Inferior parietal cortex (tissue), 1 donor: ENCODE measurements at regions not wholly inside any gene's neighbourhood (a gene's known extent, or its start where the extent isn't known, plus 50 kb on each side); places are given as distances from the start of the nearest gene placed in this dataset.
"Not testable (repeated sequence)": the region's sequence is repeated elsewhere in the genome, so short reads cannot be mapped to it uniquely, and the experiment has no call there.

Experiments used
- DNase-seq: peaks from one replicate; pipeline ENCODE4 v3.0.0-alpha.2; 2016; ENCODE audit errors: extremely low spot score

GRCh38 chr2:109669731-109670130 lies 55.6 kb downstream of the SOWAHC start:
- DNase-seq, result no peak

DNA sequence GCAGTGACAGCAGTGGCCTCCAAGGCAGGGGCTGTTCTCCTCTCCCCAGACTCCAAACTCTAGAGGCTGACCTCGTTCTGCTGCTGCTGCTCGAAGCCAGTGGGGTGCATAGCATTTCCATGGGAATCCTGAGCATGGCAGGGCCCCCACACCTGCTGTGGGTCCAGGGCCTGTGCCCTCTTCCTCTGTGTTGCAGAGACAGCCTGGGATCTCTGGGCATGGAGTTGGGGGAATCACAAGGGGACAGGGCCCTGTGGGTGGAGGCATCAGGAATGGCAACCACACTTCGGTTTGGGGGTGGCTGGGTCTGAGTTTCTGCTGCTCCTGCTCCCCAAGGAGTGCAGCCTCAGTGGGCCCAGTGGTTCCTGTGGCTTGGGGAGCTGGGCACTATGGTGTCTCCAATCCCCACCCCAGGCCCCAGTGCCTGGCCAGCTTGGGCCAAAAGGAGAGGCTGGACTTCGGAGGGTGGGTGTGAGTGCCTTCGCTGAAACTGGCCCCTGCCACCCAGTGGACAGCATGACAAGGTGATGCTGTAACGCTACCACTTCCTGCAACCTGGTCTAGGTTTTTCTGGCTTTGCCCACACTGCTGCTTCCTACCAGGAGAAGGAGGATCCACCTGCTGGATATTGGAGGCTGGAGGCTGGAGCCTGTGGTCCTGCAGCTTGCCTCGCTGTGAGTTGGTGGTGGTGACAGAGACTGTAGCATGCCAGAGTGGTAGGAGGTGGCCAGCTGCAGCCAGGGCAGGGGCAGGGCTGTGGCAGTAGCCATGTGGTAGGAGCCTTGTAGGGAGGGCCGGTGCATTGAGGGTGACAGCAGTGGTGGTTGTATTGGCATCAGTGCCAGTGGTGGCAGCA lies 56.6 kb downstream of the SOWAHC start:
- DNase-seq, result no peak

DNA sequence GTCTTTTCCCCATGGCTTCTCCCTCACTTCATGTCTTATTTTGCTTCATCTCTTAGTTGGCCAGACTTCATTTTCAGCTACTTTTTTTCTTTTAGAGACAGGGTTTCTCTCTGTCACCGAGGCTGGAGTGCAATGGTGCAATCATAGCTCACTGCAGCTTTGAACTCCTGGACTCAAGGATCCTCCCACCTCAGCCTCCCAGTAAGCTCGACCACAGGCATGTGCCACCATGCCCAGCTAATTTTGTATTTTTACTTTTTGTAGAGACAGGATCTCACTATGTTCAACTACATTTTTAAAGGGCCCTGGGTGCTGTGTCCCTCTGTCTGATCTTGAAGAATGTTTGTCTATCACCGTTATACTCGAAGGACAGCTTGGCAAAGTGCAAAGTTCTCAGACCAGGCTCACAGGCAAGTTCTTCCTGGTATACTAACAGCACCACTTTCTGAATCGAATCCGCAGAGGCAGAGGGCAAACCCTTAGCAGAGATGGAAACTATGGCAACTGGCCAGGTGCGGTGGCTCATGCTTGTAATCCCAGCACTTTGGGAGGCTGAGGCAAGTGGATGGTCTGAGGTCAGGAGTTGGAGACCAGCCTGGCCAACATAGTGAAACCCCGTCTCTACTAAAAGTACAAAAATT lies 60.9 kb downstream of the SOWAHC start:
- DNase-seq, result no peak

DNA sequence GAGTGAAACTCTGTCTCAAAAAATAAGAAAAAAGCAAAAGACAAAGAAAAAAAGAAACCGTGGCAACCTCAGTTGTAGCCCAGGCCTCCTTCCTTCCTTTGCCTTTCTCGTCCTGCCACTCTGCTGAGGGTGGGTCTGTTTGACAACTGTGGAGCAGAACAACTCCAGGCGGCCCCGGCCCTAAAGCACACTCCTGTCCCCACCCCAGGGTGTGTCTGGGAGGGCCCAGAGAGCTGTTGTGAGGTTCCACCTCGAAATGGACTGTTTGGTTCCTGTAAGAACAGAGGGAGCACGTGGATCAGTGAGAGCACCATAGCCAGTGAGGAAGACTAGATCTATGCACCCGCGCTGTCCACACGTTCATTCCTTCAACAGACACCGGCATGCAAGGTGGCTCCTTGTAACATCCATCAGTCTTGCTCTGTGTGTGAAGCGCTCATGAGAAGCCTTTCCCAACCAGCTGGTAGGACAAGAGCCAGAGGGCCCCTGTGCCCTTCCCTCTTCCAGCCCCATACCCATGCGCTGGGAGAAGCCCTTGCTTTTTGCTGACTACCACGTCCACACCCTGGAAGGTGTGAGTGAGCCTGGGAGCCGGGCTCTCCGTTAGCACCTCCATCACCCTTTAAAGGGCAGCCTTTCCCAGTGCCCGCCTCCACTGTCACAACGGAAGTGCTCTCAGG lies 61.6 kb downstream of the SOWAHC start:
- DNase-seq, result no peak

DNA sequence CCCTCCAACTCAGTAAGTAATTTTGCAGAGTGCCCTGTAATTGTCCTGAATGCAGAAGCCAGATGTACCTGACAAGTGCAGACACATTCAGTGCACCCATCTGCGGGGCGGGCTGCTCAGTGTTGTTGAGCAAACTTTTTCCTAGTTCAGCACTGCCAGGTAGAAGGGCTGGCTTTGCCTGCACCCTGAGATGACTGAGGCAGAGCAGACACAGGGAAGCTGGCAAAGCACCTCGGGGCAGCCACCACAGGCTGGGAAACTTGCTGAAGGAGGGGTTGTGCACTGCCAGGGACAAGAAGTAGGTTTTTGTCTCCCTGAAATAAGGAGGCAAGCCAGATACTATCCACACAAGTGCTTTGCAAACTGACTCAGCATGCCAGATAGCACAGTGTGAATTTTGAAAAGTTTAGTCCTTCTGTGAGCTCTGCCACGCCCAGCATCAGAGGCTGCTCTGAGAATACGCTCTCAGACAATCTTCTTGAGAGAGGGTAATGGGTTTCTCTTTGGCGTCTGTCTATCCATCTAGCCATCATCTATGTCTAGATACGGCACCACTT lies 62.3 kb downstream of the SOWAHC start:
- DNase-seq, result no peak

GRCh38 chr2:109677121-109677731 lies 63.1 kb downstream of the SOWAHC start:
- not testable (repeated sequence) for DNase-seq

DNA sequence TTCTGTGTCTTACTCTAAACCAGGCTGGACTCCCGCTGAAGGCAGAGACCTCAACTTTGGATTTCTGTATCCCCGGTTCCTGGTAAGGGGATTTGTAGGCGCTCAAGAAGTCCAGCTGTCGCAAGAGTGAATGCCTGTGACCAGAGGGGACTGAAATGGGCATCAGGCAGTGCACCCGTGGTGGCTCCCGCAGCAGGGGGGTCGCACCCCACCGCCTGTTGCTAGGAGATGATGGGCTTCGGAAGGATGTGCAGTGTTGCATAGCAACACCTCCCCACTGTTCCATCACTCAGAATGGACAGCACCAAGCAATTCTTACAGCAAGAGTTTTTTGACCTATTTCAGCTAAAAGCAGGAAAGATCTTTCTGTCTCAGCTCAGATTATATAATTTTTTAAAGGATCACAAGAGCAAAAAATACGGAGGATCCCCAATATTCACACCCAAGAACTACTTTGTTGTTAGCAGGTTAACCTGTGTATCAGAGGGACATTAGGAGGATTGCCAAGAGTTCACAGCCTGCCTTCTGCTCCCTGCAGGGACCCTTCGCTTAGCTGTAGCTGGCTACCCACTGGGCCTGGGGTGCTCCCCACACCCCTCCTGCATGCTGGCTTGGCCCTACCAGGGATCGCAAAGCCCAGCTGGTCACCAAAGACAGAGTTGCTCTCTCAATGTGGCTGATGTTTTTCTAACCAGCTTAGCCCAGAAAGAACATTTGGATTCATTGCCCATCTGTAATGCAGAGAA lies 63.8 kb downstream of the SOWAHC start:
- DNase-seq, result no peak

DNA sequence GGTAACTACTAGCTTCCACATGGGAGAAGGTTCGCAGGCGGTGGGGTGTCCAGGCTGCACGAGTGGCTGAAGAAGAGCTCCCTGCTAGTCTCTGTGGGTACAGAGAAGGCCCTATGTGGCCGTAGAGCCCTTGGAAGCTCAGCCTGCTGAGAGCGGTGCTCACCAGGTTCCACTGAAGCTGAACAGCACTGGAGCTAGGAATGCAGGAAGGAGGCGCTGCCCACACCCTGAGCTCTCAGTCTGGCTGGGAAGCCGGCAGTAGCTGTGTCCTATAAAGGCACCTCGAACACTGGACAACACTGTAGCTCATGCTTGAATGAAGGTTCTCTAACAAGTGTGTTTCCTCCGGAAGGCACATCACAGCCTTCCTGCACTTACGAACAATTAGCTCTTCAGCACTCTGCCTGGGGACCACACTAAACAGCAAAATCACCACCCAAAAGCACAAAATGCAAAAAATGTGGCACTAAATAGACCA lies 64.6 kb downstream of the SOWAHC start:
- not testable (repeated sequence) for DNase-seq

- no peak for DNase-seq
These were observed 65.1 kb downstream of the SOWAHC start for GRCh38 chr2:109679225-109679624.

GRCh38 chr2:109679626-109680025 lies 65.5 kb downstream of the SOWAHC start:
- DNase-seq, result no peak

- DNase-seq, result no peak
These were observed 66.5 kb downstream of the SOWAHC start for GRCh38 chr2:109680523-109681297.

DNA sequence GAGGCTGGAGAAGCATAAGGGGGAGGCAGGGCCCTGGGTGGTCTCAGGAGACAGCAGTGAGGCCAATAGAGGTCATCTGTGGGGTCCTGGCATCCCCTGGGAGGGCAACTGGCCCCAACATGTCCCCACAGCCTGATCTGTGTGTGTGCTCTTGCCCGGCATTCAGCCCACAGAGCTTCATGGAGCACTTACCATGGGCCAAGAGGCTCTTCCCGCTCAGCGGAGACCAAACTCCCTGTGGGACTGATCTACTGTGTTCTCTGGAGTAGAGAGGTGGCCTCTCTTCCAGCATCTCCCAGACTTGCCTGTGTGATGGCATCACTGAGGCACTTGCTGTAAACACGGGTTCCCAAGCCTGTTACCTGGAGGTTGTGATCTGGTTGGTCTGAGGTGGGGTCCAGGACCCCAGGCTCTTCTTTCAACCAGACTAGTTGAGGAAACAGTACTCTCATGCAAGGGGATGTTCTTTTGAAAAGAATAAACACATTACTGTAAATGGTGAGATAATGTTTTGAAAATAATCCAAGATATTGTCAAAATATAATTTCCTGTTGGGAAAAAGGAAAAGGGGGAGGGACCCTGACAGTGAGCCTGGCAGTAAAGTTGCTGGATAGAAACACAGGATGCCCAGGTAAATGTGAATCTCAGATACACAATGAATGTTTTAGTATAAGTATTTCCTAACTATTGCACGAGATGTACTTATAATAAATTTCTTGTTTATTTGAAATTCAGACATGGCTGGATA lies 67.6 kb downstream of the SOWAHC start:
- no peak for DNase-seq

GRCh38 chr2:109683452-109683851 lies 69.3 kb downstream of the SOWAHC start:
- DNase-seq, result no peak

DNA sequence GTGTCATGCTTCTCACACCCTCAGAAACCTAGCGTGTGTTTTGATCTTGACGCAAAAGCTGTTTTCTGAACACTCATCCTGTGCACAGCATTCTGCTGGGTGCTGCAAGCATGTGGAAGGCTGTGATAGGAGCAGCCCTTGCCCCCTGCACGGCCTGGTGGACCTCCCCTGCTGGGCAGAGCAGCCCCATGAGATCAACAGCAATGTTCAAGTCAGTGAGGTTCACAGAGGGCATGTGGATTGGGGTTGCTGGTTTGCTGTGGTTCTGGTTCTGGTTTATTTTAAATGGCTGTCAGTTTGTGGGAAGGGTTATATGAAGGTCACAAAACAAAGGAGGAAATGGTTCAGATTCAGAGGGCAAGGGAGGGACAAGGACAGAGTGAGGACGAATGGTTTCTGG lies 71.3 kb downstream of the SOWAHC start:
- DNase-seq, result no peak

GRCh38 chr2:109686921-109687320 lies 72.8 kb downstream of the SOWAHC start:
- DNase-seq, result no peak

DNA sequence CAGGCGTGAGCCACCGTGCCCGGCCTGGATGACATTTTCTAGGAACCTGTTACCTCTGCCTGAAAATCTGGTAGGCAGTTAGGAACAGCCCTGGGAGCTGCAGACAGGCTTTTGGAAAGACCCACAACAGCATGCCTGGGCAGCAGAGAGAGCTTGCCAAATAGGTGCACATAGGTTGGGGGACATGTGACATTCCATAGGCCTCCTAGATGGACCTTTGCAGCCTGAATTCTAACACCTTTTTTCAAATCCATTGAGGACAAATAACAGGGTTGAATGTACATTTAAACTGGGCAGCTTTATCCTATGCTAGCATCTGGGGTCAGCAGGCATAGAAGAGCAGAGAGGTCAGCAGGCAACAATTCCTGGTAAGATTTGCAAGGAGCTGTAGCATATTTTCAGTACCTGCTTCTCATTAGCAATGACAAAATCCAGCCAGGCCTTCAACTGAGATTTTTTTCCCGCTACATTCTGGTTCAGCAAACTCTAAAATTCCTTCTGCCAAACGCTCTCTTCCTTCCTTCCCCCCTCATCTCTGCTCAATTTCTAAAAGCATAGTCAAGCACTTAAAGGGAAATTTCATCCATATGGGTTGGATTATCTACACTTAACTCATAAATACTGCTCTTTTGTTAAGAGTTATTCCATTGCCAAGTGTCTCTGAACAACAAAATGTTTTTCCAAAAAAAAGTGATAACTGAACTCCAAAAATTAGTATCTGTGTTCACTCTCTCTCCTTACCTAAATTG lies 75.2 kb downstream of the SOWAHC start:
- DNase-seq, result no peak

DNA sequence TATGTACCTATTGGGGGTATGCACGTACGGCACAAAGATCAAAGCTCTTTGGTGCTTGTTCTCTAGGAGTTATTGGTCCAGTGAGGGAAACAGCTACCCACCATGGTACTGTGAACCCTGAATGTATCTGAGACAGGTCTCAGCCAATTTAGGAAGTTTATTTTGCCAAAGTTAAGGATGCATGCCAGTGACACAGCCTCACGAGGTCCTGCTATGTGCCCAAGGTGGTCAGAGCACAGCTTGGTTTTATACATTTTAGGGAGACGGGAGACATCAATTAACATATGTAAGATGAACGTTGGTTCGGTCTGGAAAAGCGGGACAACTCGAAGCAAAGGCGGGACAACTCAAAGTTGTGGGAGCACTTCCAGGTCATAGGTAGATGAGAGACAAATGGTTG lies 75.8 kb downstream of the SOWAHC start:
- DNase-seq, result no peak

GRCh38 chr2:109690457-109690821 lies 76.3 kb downstream of the SOWAHC start:
- DNase-seq, result no peak
